SK-N-SH treated with all-trans-retinoic acid at 6 μM for 48 hours (cell line): ENCODE measurements at regions not wholly inside any gene's neighbourhood (a gene's known extent, or its start where the extent isn't known, plus 50 kb on each side); places are given as distances from the start of the nearest gene placed in this dataset.
A peak's percentile ranks its signal among the peaks of the same experiment; 100 is the strongest.

Source experiments
- ATAC-seq: fragments of 200-7000 bp; cut with Tn5 transposase; 3 replicates; pipeline ENCODE4 v1.9.1; 2020; ENCODE audit warnings: mild to moderate bottlenecking, moderate library complexity
- ARNTL ChIP-seq: fragments of 450-650 bp; formaldehyde crosslinking; IDR thresholded peaks from 2 replicates; pipeline ENCODE4 v1.5.0; 2020; ENCODE audit warnings: low read depth, mild to moderate bottlenecking, moderate library complexity, borderline replicate concordance
- BACH2 ChIP-seq: fragments of 250-450 bp; sonication (Bioruptor Pico); IDR thresholded peaks from 2 replicates; pipeline ENCODE4 v1.9.0; 2021; ENCODE audit warnings: mild to moderate bottlenecking, borderline replicate concordance
- ESRRG ChIP-seq: fragments of 250-450 bp; sonication (Bioruptor Pico); IDR thresholded peaks from 2 replicates; pipeline ENCODE4 v1.6.1; 2021; ENCODE audit warnings: mild to moderate bottlenecking
- GLIS3 ChIP-seq: fragments of 250-450 bp; sonication (Bioruptor Pico); IDR thresholded peaks from 2 replicates; pipeline ENCODE4 v1.5.0; 2020; ENCODE audit warnings: mild to moderate bottlenecking, moderate library complexity
- ISL1 ChIP-seq: fragments of 250-450 bp; sonication (Bioruptor Pico); IDR thresholded peaks from 2 replicates; pipeline ENCODE4 v2.1.2; 2022; ENCODE audit warnings: mild to moderate bottlenecking, moderate library complexity
- OSR1 ChIP-seq: fragments of 250-450 bp; sonication (Bioruptor Pico); IDR thresholded peaks from 2 replicates; pipeline ENCODE4 v1.8.0; 2022; ENCODE audit warnings: moderate library complexity, mild to moderate bottlenecking, inconsistent platforms
- PPARA ChIP-seq: fragments of 250-450 bp; sonication (Bioruptor Pico); IDR thresholded peaks from 2 replicates; pipeline ENCODE4 v1.5.0; 2020; ENCODE audit warnings: mild to moderate bottlenecking, borderline replicate concordance
- RARB ChIP-seq: fragments of 250-450 bp; sonication (Bioruptor Pico); IDR thresholded peaks from 2 replicates; pipeline ENCODE4 v1.8.0; 2021; ENCODE audit warnings: mild to moderate bottlenecking, moderate library complexity
- SNAI2 ChIP-seq: fragments of 250-450 bp; sonication (Bioruptor Pico); IDR thresholded peaks from 2 replicates; pipeline ENCODE4 v1.5.0; 2020; ENCODE audit warnings: mild to moderate bottlenecking, moderate library complexity
- TCF4 ChIP-seq: fragments of 250-450 bp; sonication (Bioruptor Pico); IDR thresholded peaks from 2 replicates; pipeline ENCODE4 v1.8.0; 2021; ENCODE audit warnings: mild to moderate bottlenecking, moderate library complexity, borderline replicate concordance
- TOX ChIP-seq: fragments of 250-450 bp; sonication (Bioruptor Pico); IDR thresholded peaks from 2 replicates; pipeline ENCODE4 v1.8.0; 2021; ENCODE audit warnings: mild to moderate bottlenecking, moderate library complexity, borderline replicate concordance
- ZC3H10 ChIP-seq: fragments of 250-450 bp; sonication (Bioruptor Pico); IDR thresholded peaks from 2 replicates; pipeline ENCODE4 v1.5.1; 2021; ENCODE audit warnings: mild to moderate bottlenecking, moderate library complexity
- ZFP3 ChIP-seq: fragments of 250-450 bp; sonication (Bioruptor Pico); IDR thresholded peaks from 2 replicates; pipeline ENCODE4 v1.5.0; 2020; ENCODE audit warnings: mild to moderate bottlenecking, moderate library complexity
- ZFP30 ChIP-seq: fragments of 450-650 bp; formaldehyde crosslinking; IDR thresholded peaks from 2 replicates; pipeline ENCODE4 v1.5.0; 2022; ENCODE audit warnings: mild to moderate bottlenecking, moderate library complexity
- ZNF565 ChIP-seq: fragments of 450-650 bp; formaldehyde crosslinking; conservative IDR thresholded peaks from 2 replicates; pipeline ENCODE4 v1.5.0; 2020; ENCODE audit warnings: low read depth, mild to moderate bottlenecking, moderate library complexity
- ZNF70 ChIP-seq: fragments of 450-650 bp; formaldehyde crosslinking; IDR thresholded peaks from 2 replicates; pipeline ENCODE4 v1.5.0; 2020; ENCODE audit warnings: mild to moderate bottlenecking, moderate library complexity
- ZNF8 ChIP-seq: fragments of 450-650 bp; formaldehyde crosslinking; IDR thresholded peaks from 2 replicates; pipeline ENCODE4 v1.5.0; 2020; ENCODE audit warnings: mild to moderate bottlenecking, moderate library complexity
- TF ChIP-seq, protein P1 (sequence below): fragments of 250-450 bp; sonication (Bioruptor Pico); IDR thresholded peaks from 2 replicates; pipeline ENCODE4 v1.8.0; 2020; ENCODE audit warnings: mild to moderate bottlenecking, moderate library complexity, borderline replicate concordance
- TF ChIP-seq, protein P2 (sequence below): fragments of 250-450 bp; sonication (Bioruptor Pico); IDR thresholded peaks from 2 replicates; pipeline ENCODE4 v1.8.0; 2021; ENCODE audit warnings: low read depth, mild to moderate bottlenecking, moderate library complexity, borderline replicate concordance
- TF ChIP-seq, protein P3 (sequence below): fragments of 250-450 bp; sonication (Bioruptor Pico); IDR thresholded peaks from 2 replicates; pipeline ENCODE4 v1.5.0; 2020; ENCODE audit warnings: mild to moderate bottlenecking, moderate library complexity
- TF ChIP-seq, protein P4 (sequence below): fragments of 250-450 bp; sonication (Bioruptor Pico); IDR thresholded peaks from 2 replicates; pipeline ENCODE4 v1.5.1; 2021; ENCODE audit warnings: mild to moderate bottlenecking, moderate library complexity

DNA sequence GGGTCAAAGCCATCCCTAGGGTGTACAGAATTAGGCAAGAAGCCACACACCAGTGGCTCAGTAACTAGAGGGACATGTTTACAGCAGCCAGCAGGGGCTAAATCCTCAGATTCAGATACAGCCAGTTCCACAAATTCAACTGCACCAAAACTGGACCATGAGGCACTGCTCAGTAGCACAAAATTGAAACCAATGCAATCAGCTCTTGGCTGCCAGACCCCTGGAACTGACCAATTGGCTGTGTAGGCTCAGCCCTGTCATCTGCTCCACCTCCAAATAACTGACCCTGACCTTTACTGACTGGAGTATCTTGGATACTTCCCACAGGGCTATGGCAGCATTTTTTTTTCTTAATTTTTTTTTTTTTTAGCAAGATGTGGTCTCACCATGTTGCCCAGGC is 226.5 kb downstream of the FOXO1 start (continued):
- TF ChIP-seq, protein P1, sequence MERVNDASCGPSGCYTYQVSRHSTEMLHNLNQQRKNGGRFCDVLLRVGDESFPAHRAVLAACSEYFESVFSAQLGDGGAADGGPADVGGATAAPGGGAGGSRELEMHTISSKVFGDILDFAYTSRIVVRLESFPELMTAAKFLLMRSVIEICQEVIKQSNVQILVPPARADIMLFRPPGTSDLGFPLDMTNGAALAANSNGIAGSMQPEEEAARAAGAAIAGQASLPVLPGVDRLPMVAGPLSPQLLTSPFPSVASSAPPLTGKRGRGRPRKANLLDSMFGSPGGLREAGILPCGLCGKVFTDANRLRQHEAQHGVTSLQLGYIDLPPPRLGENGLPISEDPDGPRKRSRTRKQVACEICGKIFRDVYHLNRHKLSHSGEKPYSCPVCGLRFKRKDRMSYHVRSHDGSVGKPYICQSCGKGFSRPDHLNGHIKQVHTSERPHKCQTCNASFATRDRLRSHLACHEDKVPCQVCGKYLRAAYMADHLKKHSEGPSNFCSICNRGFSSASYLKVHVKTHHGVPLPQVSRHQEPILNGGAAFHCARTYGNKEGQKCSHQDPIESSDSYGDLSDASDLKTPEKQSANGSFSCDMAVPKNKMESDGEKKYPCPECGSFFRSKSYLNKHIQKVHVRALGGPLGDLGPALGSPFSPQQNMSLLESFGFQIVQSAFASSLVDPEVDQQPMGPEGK (CRISPR knock-in tag), result no peak
- TF ChIP-seq ZFP3 (CRISPR knock-in tag) (no peak), RARB (CRISPR knock-in tag) (no peak), ESRRG (CRISPR knock-in tag) (no peak), PPARA (CRISPR knock-in tag) (no peak)
- TF ChIP-seq, all 23 proteins: peak for 0

DNA sequence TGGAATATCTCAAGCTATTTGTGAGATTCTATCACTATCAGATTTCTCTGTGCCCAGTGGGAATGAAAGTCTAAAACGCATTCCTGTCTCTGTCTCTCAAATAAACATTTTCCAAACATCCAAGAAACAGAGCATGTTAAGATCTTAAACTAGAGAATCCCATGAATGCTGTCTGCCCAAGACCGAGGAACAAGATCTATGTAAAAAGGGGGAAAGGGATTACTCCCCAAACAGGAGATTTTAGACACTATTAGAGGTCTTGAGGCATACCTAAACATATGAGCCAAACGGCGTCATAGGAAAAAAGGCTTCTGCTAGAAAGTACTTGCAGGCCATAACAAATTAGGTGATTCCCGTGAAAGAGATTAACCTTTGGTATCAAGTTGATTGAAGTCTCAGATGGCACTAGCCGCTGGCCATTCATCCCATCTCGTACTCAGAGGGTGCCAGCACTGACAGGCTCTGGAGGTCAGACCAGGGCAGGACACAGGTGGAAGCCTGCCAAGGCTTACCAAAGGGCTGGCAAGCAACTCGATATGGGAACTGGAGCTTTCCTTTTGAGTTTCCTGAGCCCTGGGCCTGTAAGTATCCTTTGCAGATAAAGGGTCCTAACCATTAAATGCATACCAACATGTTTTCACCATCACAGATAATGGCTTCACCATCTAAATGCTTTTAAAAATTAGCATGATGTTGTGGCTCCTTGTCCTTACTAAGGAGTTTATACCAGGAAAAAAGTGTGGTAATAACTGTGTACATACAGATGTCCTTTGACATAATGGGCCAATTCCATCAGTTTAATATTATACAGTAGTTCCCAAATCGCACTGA is 225.2 kb downstream of the FOXO1 start:
- ATAC-seq, result peak; percentile 74
- TF ChIP-seq ZNF70 (CRISPR knock-in tag) (no peak), ISL1 (CRISPR knock-in tag) (peak; percentile 48)

DNA sequence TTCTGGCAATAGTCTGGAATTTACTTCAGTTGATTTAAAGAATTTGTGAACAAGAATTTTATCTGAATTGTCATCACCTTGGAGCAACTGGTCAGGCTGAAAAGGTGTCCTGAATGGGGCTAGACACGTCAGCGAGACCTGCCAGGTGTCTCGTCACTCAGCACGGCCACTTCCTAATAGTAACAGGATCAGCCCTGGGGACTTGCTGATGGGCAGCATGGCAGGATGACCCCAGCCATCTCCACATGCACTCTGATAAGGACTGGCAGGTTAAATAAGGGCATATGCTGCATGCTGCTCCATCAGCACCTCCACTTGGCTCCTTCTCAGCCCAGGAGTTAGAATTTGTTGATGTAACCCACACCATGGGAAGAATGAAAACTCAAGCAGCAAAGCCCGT is 224.2 kb downstream of the FOXO1 start:
- ATAC-seq, result no peak
- TF ChIP-seq, protein P2, sequence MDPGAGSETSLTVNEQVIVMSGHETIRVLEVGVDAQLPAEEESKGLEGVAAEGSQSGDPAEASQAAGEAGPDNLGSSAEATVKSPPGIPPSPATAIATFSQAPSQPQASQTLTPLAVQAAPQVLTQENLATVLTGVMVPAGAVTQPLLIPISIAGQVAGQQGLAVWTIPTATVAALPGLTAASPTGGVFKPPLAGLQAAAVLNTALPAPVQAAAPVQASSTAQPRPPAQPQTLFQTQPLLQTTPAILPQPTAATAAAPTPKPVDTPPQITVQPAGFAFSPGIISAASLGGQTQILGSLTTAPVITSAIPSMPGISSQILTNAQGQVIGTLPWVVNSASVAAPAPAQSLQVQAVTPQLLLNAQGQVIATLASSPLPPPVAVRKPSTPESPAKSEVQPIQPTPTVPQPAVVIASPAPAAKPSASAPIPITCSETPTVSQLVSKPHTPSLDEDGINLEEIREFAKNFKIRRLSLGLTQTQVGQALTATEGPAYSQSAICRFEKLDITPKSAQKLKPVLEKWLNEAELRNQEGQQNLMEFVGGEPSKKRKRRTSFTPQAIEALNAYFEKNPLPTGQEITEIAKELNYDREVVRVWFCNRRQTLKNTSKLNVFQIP (CRISPR knock-in tag), result no peak
- TF ChIP-seq ESRRG (CRISPR knock-in tag), result no peak

DNA sequence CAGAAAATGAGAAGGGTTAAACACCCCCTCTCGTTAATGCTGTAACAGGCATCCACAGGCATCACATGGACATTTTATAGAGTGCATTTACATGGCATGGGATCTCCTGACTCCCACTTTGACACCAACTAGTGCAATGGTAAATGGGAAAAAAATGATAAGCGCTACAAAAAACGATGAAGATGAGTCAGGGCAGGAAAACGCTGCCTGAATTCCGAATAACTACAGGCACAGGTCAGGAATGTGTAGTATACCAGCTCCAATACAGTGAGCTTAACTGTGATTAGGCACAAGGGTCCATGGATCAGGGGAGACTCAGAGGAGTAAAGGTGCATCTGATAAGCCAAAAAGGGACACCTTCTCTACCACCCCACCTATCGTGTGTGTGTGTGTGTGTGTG is 223.6 kb downstream of the FOXO1 start:
- no peak for TF ChIP-seq ZFP30
- no peak for TF ChIP-seq ZC3H10
- TF ChIP-seq ARNTL (CRISPR knock-in tag), result no peak
- no peak for TF ChIP-seq PPARA (CRISPR knock-in tag)
- TF ChIP-seq ZNF8 (CRISPR knock-in tag), result no peak
- TF ChIP-seq OSR1 (CRISPR knock-in tag), result no peak
- TF ChIP-seq, protein P3, sequence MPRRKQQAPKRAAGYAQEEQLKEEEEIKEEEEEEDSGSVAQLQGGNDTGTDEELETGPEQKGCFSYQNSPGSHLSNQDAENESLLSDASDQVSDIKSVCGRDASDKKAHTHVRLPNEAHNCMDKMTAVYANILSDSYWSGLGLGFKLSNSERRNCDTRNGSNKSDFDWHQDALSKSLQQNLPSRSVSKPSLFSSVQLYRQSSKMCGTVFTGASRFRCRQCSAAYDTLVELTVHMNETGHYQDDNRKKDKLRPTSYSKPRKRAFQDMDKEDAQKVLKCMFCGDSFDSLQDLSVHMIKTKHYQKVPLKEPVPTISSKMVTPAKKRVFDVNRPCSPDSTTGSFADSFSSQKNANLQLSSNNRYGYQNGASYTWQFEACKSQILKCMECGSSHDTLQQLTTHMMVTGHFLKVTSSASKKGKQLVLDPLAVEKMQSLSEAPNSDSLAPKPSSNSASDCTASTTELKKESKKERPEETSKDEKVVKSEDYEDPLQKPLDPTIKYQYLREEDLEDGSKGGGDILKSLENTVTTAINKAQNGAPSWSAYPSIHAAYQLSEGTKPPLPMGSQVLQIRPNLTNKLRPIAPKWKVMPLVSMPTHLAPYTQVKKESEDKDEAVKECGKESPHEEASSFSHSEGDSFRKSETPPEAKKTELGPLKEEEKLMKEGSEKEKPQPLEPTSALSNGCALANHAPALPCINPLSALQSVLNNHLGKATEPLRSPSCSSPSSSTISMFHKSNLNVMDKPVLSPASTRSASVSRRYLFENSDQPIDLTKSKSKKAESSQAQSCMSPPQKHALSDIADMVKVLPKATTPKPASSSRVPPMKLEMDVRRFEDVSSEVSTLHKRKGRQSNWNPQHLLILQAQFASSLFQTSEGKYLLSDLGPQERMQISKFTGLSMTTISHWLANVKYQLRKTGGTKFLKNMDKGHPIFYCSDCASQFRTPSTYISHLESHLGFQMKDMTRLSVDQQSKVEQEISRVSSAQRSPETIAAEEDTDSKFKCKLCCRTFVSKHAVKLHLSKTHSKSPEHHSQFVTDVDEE (CRISPR knock-in tag), result no peak
- no peak for TF ChIP-seq SNAI2 (CRISPR knock-in tag)
- no peak for TF ChIP-seq ZNF565
- TF ChIP-seq ZNF70 (CRISPR knock-in tag), result no peak
- TF ChIP-seq ZFP3 (CRISPR knock-in tag), result no peak
- no peak for TF ChIP-seq TCF4
- no peak for TF ChIP-seq ISL1 (CRISPR knock-in tag)
- TF ChIP-seq, protein P2 (CRISPR knock-in tag), result no peak
- TF ChIP-seq GLIS3 (CRISPR knock-in tag), result no peak
- no peak for TF ChIP-seq TOX (CRISPR knock-in tag)
- TF ChIP-seq, protein P4, sequence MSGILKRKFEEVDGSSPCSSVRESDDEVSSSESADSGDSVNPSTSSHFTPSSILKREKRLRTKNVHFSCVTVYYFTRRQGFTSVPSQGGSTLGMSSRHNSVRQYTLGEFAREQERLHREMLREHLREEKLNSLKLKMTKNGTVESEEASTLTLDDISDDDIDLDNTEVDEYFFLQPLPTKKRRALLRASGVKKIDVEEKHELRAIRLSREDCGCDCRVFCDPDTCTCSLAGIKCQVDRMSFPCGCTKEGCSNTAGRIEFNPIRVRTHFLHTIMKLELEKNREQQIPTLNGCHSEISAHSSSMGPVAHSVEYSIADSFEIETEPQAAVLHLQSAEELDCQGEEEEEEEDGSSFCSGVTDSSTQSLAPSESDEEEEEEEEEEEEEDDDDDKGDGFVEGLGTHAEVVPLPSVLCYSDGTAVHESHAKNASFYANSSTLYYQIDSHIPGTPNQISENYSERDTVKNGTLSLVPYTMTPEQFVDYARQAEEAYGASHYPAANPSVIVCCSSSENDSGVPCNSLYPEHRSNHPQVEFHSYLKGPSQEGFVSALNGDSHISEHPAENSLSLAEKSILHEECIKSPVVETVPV (CRISPR knock-in tag), result no peak
- no peak for TF ChIP-seq BACH2 (CRISPR knock-in tag)
- TF ChIP-seq RARB (CRISPR knock-in tag), result no peak
- TF ChIP-seq, all 23 proteins: peak for 0
- ATAC-seq, result peak; percentile 37; the same call in 2 of the 3 replicates
